Fibroblast of lung (primary cell): ENCODE measurements at regions not wholly inside any gene's neighbourhood (a gene's known extent, or its start where the extent isn't known, plus 50 kb on each side); places are given as distances from the start of the nearest gene placed in this dataset.

Source experiments
- EZH2 ChIP-seq: IDR thresholded peaks from 2 replicates; pipeline ENCODE4 v1.5.1; 2012; ENCODE audit warnings: low read length, control low read depth, mild to moderate bottlenecking; ENCODE audit errors: missing control alignments
- TF ChIP-seq, protein P1 (sequence below), 2 donors: IDR thresholded peaks in 1 of 2; conservative IDR thresholded peaks in 1 of 2; 1 replicate in 1 of 2; 2 replicates in 1 of 2; pipeline ENCODE4 v1.5.1; 2011 to 2012; ENCODE audit warnings: low read length in 2 of 2, control low read depth in 1 of 2, inconsistent platforms in 1 of 2, low read depth in 1 of 2, mild to moderate bottlenecking in 1 of 2

DNA sequence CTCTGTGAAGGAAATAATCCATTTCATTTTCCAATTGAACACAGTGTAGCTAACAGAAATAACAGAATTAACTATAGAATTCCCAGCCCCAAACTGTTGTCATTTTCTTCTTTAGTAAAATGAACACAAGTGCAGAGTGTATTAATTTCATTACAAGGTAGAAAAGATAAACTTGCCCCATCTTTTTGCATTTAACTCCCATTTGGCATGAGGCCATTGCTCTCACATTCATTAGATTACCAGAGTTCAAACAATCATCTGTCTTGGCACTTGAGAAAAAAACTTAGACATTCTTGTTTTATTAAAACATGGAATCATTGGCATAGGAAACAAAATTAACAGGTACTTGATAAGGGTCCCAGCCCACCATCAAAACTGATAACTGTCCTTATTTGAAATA lies 821.5 kb upstream of the C9orf72 start:
- TF ChIP-seq, protein P1, sequence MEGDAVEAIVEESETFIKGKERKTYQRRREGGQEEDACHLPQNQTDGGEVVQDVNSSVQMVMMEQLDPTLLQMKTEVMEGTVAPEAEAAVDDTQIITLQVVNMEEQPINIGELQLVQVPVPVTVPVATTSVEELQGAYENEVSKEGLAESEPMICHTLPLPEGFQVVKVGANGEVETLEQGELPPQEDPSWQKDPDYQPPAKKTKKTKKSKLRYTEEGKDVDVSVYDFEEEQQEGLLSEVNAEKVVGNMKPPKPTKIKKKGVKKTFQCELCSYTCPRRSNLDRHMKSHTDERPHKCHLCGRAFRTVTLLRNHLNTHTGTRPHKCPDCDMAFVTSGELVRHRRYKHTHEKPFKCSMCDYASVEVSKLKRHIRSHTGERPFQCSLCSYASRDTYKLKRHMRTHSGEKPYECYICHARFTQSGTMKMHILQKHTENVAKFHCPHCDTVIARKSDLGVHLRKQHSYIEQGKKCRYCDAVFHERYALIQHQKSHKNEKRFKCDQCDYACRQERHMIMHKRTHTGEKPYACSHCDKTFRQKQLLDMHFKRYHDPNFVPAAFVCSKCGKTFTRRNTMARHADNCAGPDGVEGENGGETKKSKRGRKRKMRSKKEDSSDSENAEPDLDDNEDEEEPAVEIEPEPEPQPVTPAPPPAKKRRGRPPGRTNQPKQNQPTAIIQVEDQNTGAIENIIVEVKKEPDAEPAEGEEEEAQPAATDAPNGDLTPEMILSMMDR (conservative IDR thresholded peaks at IDR 0.05 in 1 of 2, IDR thresholded peaks at IDR 0.05 in 1 of 2; ENCODE audit: low read depth in 1 of 2, low read length in 2 of 2) = no peak
- TF ChIP-seq EZH2 = no peak
